Middle frontal gyrus (tissue), 1 donor: ENCODE measurements at regions not wholly inside any gene's neighbourhood (a gene's known extent, or its start where the extent isn't known, plus 50 kb on each side); places are given as distances from the start of the nearest gene placed in this dataset.
A peak's percentile ranks its signal among the peaks of the same experiment; 100 is the strongest.
"Not testable (repeated sequence)": the region's sequence is repeated elsewhere in the genome, so short reads cannot be mapped to it uniquely, and the experiment has no call there.

Source experiments
- DNase-seq: peaks from one replicate; pipeline ENCODE4 v3.0.0-alpha.2; 2015; ENCODE audit warnings: low spot score; ENCODE audit errors: extremely low spot score

DNA sequence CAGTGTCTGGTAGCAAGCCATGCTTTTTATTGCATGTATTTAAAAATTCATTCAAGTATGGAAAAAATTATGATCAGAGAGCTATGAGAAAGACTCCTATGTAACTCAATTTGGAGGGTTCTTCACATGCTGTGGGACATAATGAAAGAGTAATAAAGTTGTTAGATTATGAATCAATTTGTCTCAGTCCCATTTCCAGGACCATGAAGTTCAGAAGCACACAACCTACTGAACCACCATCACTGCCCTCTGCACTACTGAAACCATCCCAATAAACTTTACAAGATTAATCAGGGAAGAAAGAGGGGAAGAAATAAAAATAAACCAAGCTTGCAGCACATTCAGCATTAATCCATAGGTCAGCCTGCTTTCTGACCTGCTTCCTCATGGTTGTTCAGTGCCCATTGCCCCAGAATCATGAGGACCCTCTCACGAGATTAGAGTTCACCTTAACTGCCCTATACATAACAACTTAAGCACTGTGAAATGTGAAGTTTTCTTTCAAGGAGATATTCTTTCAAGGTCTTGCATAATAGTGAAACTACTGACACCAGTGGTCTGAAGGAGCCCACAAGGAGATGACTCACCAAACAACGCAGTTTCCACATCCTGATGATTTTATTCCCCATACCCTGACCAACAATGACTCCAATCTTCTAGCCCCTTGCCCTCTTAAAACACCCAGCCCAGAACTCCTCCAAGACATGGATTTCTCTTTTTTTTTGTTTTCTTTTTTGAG, 171.5 kb upstream of the ADCY1 start:
- DNase-seq = no peak

DNA sequence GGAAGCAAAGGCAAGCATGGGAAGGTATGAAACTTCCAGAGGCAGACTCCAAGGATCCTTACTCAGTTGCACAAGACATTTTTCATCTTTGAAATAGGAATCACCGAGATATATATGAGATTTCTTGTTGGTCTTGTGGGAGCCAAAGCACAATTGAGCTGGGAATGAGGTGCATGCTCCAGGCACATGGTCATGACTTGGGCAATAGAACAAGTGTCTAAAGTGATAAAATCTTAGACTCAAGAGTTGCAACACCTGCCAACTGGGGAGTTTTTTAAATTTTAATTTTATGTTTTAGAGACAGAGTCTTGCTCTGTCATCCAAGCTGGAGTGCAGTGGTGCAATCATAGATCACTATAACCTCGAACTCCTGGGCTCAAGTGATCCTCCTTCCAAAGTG, 169.5 kb upstream of the ADCY1 start:
- no peak for DNase-seq

DNA sequence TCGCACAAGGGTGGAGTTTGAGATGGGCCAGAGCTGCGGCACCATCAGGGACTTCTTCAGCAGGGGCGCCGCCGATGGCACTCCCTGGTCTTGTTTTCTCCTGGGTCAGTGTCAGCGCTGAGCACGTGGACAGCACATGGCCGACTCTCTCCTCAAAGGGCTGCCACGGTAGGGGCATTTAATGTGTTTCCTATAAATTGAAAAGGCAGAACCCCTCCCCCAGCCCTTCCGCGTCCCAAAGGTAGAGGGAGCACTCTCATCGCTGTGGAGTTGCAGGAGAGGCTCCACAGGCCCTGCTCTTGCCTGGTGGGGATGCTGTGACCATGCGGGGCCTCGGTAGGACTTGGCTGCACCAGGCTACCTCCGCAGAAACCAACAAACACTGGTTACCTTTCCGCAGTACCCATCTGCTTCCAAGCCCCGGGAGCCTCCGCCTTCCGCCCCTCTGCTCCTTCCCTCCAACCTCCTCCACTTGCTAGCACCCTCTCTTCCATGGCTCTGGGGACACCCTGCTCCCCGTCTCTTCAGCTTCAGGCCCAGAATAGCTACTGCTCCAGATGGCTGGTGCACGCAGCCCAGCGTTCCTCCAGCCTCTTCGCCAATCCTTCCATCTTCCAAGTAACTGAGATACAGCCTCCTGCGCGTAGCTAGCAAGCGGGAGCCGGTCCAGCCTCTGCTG, 166.3 kb upstream of the ADCY1 start:
- DNase-seq = peak; percentile 40

DNA sequence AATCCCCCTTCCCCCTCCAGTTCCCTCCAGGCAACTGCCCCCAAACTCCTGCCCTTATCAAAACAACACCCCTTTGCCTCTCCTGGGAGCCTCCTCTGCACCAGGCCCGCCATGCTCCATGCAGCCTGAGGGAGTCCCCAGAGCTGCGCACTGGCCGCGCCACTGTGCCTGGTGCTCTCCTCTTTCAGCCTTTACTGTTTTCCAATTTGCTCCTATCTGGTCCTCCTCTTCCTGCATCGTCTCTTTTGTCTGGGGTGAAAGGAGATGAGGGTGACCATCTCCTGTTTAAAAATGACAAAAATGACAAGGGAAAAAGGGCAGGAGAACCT, 165.8 kb upstream of the ADCY1 start:
- DNase-seq = no peak

DNA sequence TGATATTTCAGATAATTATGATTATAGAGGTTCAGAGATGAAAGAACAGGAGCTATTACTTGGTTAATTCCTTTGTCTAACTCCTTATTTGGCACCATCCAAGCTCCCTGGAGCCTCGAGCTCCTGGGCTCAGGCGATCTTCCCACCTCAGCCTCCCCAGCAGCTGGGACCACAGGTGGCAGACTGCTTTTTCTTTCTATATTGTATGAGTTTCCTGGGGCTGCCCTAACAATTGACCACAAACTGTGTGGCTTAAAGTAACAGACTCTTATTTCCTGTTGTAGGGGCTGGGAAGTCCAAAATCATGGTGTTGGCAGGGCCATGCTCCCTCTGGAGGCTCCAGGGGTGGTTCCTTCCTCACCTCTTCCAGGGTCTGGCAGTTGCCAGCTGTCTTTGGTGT, 163.3 kb upstream of the ADCY1 start:
- no peak for DNase-seq

DNA sequence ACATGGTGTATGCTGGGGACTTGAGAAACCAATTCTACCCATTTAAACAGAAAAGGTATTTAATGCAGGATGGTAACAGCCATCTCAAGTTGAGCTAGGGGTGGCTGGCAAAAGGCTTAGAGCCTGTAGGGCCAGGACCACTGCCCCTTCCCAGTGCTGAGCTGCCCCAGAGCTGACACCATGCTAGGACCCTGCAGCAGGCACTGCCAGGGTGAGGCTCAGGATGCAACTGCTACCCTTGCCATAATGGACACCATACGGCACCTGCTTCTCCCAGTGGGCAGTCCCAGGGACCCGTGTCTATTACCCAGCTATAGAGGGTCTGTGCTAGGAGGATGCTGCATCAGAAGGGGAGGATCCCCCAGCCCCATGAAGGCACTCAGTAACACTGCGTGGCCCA, 160.7 kb upstream of the ADCY1 start:
- DNase-seq = no peak

DNA sequence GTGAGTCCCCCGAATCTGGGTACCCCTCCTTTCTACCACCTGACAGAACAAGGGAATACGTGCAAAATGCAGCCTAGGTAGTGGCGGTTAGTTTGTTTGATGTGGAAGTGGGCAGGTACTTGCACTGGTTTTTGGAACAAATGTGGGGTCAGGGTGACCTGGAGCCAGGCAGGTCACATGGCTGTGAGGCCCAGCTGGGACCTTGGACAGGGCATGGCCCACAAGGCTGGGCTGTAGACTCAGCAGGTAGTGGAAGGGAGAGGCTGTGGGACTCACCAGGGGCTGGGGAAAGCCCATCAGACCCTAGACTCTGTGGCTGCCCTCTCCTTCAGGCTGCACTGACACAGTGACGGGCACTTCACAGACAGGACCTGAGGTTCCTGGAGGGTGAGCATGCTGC, 159.9 kb upstream of the ADCY1 start:
- DNase-seq = no peak

DNA sequence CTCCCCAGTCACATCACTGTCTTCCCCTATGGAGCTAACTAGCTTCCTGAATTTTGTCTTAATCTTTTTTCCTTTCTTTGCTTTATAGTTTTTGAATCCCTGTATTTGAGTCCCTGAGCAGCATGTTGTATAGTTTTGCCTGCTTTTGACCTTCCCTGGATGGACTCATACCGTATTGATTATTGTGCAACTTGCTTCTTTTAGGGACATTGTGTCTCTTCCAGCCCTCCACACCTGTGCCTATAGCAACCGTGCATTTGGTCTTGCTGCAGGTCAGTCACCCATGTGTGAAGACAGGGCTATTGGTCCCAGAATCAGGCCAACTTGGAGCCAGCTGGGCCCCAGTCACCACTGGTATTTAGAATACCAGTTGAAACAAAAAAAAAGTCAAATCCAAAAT, 158.9 kb upstream of the ADCY1 start:
- no peak for DNase-seq

DNA sequence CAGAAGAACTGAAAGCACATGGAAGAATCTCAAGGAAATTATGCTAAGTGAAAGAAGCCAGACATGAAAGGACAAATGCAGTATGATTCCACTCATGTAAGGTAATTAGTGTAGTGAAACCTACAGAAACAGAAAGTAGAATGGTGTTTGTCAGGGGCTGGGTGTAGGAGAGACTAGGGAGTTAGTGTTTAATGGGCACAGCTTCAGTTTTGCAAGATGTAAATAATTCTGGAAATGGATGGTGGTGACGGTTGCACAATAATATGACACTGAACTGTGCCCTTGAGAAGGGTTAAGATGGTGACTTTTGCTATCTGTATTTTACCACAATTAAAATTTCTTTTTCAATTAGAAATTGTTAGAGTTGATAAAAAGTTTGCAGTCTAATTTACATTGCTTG, 157.3 kb upstream of the ADCY1 start:
- DNase-seq = no peak

DNA sequence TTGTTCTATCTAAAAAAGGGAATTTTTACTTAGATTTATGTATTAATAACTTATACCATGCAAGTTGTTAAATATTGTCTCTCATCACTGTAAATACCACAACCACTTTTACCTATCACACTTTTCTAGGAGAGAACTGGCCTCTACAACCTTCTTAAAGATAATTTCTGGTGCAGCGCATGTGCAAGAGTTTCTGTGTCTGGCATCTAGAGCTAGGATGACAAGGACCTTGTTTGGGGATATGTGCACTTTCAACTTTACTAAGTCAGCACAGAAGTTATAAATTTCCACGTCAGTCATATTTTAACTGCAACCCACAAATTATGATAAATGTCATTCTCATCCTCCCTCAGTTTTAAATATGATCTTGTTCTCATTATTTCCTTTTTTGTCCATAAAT, 156.9 kb upstream of the ADCY1 start:
- DNase-seq = no peak

DNA sequence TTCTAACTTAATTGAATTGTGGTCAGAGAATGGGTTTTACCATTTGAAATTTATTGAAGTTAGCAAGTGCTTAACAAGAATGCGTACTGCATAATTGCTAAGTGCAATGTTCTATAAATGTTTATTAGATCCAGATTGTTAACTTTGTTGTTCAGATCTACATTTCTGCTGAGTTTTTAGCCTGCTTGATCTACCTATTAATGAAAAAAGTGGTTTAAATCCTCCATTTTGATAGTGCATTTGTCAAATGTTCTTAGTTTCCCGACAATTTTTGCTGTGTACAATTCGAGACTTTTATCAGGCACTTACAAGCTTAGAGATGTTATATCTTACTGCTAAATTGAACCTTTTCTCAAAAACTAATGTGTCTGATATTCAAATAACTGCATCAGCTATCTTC, 156.4 kb upstream of the ADCY1 start:
- no peak for DNase-seq

DNA sequence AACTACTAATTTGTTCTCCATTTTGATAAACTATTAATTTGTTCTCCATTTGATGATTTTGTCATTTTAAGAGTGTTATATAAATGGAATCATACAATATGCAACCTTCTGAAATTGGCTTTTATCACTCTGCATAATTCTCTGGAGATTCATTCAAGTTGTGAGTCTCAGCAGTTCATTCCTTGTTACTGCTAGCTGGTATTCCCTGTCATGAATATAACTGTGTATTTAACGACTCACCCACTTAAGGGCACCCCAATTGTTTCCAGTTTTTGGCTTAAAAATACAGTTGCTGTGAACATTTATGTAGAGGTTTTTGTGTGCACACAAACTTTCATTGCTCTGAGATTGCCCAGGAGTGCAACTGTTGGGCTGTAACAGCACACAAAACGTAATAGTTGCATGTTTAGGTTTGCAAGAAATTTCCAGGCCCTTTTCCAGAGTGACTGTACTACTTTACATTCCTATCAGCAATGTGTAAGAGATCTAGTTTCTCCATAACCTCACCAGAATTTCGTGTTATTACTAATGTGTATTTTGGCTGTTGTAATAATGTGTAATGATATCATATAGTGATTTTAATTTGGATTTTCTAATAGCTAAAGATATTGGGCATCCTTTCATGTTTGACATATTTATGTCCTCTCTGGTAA, 153.2 kb upstream of the ADCY1 start:
- no peak for DNase-seq

DNA sequence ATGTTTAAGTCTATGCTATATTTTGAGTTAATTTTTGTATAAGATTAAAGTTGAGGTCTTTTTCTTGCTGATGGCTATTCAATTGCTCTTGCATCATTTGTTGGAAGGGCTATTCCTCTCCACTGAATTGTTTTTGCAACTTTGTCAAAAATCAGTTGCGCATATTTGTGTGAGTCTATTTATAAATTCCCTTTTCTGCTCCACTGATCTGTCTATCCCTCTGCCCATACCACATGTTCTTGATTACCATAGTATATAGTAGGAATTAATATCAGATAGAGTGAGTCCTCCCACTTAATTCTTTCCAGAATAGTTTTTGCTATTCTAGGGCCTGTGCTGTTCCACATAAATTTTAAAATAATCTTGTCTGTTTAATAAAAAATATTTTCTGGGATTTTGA, 152.4 kb upstream of the ADCY1 start:
- no peak for DNase-seq

DNA sequence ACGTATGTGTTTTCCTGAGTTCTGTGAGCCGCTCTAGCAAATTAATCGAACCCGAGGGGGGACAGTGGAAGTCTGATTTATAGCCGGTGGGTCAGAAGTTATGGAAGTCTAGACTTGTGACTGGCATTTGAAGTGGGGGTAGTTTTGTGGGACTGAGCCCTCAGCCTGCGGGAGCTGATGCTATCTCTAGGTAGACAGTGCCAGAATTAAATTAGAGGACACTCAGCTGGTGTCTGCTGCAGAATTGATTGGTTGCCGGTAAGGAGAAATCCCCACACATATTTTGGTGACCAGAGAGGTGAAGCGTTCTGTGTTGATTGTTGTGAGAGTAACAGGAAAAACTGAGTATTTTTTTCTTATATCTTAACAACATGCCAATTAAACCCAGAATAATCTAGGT, 143.8 kb upstream of the ADCY1 start:
- DNase-seq = no peak

DNA sequence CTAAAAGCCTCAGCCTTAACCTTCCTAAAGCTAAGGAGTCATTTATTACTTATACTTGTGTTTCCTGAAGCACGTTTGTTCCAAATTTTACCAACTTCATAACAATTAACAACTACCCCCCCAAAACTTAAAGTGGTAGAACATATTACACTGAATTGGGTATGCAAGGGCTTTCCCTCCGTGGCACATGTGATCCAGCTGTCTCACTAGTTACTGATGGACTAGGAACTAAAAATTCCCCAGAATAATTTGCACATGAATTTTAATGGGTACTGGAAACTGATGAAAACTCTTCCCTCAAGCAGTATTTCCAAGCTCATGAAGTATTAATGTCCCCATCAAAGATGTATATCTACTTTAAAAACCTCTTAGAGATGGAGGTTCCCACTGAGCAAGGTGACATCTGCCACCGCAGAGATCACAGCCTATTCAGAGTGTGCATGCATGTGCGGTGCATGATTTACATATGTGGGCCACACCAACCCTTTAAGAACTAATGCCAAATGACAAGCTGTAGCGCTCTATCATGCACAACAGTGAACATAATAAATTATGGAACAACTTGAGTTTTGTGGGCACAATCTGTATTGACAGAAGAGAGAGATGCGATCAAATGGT, 139.9 kb upstream of the ADCY1 start:
- no peak for DNase-seq

DNA sequence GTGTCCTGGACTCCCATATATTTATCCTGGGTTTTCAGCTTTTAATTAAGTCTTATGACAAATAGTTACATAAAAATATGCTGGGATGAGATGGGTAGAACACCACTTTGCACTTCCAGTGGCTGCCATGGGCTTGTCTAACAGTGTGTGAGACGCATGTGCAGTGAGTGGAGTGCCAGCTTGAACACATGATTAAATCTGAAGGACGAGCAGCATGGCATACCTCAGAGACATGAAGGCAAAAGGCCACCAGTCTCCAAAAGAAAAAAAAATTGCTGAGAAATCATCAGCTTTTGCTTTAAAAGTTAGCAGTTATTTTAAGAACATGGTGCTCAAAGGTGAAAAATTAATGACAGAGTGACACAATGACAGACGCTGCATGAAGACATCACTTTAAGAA, 139.0 kb upstream of the ADCY1 start:
- no peak for DNase-seq

DNA sequence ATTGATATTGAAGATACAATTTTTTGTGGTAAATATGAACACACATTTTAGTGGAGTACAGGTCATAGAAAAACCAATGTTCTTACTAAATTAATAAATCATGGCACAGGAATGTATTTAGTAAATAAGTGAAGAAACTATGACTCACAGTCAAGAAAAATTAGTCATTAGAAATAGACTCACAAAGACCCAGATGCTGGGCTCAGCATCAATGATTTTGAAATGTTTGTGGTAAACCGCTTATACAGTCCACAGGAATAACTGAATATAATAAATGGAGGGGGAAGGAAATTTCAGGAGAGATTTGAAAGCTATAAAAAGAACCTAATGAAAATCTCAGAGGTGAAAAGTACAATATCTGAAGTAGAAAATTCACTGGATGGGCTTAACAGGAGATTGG, 138.3 kb upstream of the ADCY1 start:
- DNase-seq = no peak

DNA sequence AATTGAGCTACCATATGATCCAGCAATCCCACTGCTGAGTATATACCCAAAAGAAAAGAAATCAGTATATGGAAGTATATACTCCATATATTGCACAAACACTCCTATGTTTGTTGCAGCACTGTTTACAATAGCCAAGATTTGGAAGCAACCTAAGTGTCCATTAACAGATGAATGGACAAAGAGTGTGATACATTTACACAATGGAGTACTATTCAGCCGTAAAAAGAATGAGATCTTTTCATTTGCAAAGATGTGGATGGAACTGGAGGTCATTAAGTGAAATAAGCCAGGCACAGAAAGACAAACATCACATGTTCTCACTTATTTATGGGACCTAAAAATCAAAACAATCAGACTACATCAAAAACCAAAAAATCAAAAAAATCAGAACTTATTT, 133.4 kb upstream of the ADCY1 start:
- DNase-seq = not testable (repeated sequence)

DNA sequence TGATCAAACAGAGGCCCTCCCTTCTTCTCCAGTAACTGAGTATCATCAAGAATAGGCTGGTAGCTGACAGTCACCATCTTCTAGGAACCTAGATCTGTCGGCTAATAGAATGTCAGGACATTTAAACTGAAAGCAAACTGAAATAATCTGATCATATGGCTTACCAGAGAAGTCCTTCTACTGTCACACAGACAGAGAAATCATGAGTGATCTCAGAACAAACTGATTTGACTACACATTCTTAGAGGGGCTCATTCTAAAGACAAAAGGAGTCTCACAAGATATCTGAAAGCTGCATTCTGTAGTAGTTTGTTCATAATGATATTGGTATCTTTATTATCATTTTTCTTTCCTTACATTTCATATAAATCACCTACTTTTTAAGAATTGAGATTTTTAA, 130.9 kb upstream of the ADCY1 start:
- no peak for DNase-seq

DNA sequence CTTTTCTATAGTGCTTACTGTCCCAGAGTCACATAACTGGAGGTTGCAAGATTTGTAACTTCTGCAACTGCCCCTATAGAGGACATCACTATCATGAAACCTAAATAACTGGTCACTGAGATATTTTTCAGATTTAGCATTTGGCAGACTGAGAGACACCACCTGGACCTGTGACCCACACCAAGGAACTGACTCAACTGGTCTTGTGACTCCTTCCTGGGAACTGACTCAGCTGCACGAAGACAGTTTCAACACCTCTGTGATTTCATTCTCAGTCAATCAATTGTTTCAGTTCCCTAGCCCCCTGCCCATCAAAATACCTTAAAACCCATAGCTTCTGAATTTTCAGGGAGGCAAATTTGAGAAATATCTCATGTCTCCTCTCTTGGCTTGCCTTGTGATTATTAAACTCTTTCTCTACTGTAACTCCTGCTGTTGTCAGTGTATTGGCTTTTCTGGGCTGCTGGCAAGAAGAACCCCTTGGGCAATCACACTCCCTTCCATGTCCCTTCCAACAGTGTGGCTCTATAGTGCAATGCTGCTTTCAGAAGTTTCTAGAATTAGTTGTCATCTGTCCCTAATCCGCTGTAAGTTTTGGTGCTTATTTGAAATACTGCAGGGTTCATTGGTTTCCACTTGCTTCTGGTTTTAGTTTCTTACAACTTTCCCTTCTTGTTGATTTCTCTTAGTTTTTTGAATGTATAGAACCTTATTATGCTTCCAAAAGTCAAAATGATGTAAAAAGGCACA, 127.8 kb upstream of the ADCY1 start:
- DNase-seq = no peak

DNA sequence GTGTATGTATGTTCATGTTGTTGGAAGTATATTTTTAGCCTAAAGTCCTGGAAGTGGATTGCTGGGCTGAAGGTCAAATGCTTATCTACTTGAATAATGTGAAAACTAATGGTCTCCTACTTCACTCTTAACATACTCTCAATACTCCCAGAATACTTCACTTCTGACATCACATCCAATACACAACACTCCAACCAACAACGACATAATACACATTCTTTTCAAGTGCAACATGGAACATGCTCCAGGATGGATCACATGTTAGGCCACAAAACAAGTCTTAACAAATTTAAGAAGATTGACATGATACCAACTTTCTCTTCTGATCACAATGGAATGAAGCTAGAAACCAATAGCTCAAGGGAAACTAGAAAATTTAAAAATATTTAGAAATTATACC, 126.9 kb upstream of the ADCY1 start:
- DNase-seq = no peak
